GM06990 (cell line): ENCODE measurements at regions not wholly inside any gene's neighbourhood (a gene's known extent, or its start where the extent isn't known, plus 50 kb on each side); places are given as distances from the start of the nearest gene placed in this dataset.

Source experiments
- DNase-seq: peaks from one replicate; pipeline ENCODE4 v3.0.0-alpha.2; 2011; ENCODE audit not compliant: insufficient read length; ENCODE audit errors: extremely low read depth
- H3K27me3 ChIP-seq: replicated peaks from 2 replicates; pipeline ENCODE4 v1.6.0; 2011; ENCODE audit warnings: low read length; ENCODE audit not compliant: control insufficient read depth, insufficient read depth
- H3K36me3 ChIP-seq: 2 replicates; pipeline ENCODE4 v1.5.1; 2011; ENCODE audit warnings: low read length; ENCODE audit not compliant: control insufficient read depth, insufficient read depth
- H3K4me3 ChIP-seq: replicated peaks from 2 replicates; pipeline ENCODE4 v1.5.1; 2011; ENCODE audit warnings: low read depth, mild to moderate bottlenecking, control low read depth, low read length
- TF ChIP-seq, protein P1 (sequence below): IDR thresholded peaks from 2 replicates; pipeline ENCODE4 v1.5.1; 2011; ENCODE audit warnings: low read length, control low read depth, mild to moderate bottlenecking, inconsistent platforms; ENCODE audit not compliant: insufficient read depth, poor library complexity, severe bottlenecking

DNA sequence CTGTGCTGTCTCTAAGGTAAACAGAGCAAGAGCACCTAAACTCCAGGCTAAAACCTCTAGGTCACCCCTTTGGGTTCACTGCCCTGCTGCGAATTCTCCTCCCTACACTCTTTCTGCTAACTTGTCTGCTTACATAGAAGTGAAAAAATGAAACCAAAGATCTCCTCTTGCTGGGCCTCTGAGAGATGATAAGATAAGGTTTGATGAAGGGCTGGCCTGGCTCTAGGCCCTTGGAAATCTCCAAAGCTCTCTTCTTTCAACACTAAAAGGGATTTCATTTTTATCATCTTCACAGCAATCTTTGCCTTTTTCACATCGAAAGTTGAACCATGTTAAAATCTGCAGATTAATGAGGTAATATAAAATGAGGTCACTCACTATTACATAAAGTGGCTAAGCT is 450.8 kb upstream of the TLE4 start:
- no peak overlapping the region for H3K4me3 ChIP-seq
- TF ChIP-seq, protein P1, sequence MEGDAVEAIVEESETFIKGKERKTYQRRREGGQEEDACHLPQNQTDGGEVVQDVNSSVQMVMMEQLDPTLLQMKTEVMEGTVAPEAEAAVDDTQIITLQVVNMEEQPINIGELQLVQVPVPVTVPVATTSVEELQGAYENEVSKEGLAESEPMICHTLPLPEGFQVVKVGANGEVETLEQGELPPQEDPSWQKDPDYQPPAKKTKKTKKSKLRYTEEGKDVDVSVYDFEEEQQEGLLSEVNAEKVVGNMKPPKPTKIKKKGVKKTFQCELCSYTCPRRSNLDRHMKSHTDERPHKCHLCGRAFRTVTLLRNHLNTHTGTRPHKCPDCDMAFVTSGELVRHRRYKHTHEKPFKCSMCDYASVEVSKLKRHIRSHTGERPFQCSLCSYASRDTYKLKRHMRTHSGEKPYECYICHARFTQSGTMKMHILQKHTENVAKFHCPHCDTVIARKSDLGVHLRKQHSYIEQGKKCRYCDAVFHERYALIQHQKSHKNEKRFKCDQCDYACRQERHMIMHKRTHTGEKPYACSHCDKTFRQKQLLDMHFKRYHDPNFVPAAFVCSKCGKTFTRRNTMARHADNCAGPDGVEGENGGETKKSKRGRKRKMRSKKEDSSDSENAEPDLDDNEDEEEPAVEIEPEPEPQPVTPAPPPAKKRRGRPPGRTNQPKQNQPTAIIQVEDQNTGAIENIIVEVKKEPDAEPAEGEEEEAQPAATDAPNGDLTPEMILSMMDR = no peak
- no peaks in the 10 kb centered on the region for H3K36me3 ChIP-seq
- no peaks in the 10 kb centered on the region for H3K27me3 ChIP-seq
- no peak for DNase-seq

- TF ChIP-seq, protein P1 = no peak
- no peak for DNase-seq
- Histone ChIP-seq H3K36me3 (no peaks in the 10 kb centered on the region), H3K4me3 (no peak overlapping the region), H3K27me3 (no peaks in the 10 kb centered on the region)
Measured at GRCh38 chr9:79123415-79123814, 448.4 kb upstream of the TLE4 start.

- no peak for DNase-seq
- no peak overlapping the region for H3K4me3 ChIP-seq
- TF ChIP-seq, protein P1 = no peak
Measured at GRCh38 chr9:79127661-79128060, 444.1 kb upstream of the TLE4 start.

GRCh38 chr9:79129865-79130480 is 441.8 kb upstream of the TLE4 start:
- Histone ChIP-seq H3K27me3 (no peaks in the 10 kb centered on the region), H3K36me3 (no peaks in the 10 kb centered on the region), H3K4me3 (no peak overlapping the region)
- TF ChIP-seq, protein P1 = peak; percentile 50
- DNase-seq = no peak

More at GRCh38 chr9:79127661-79128060, 444.1 kb upstream of the TLE4 start:
- Histone ChIP-seq H3K36me3 (no peaks in the 10 kb centered on the region), H3K27me3 (no peaks in the 10 kb centered on the region)

- Histone ChIP-seq H3K36me3 (no peaks in the 10 kb centered on the region), H3K27me3 (no peaks in the 10 kb centered on the region), H3K4me3 (no peak overlapping the region)
- no peak for DNase-seq
- TF ChIP-seq, protein P1 = no peak
Measured at GRCh38 chr9:79131246-79131774, 440.5 kb upstream of the TLE4 start.
